AG10803 (cell line): ENCODE measurements at regions not wholly inside any gene's neighbourhood (a gene's known extent, or its start where the extent isn't known, plus 50 kb on each side); places are given as distances from the start of the nearest gene placed in this dataset.
A peak's percentile ranks its signal among the peaks of the same experiment; 100 is the strongest.

ENCODE experiments used
- DNase-seq: peaks from one replicate; pipeline ENCODE4 v3.0.0; 2010; ENCODE audit warnings: low read depth
- H3K4me3 ChIP-seq: 2 replicates; pipeline ENCODE4 v1.5.1; 2011; ENCODE audit warnings: mild to moderate bottlenecking, low read length, control low read depth
- TF ChIP-seq, protein P1 (sequence below): conservative IDR thresholded peaks from 2 replicates; pipeline ENCODE4 v1.5.1; 2011; ENCODE audit warnings: mild to moderate bottlenecking, low read length, control low read depth, inconsistent platforms

DNA sequence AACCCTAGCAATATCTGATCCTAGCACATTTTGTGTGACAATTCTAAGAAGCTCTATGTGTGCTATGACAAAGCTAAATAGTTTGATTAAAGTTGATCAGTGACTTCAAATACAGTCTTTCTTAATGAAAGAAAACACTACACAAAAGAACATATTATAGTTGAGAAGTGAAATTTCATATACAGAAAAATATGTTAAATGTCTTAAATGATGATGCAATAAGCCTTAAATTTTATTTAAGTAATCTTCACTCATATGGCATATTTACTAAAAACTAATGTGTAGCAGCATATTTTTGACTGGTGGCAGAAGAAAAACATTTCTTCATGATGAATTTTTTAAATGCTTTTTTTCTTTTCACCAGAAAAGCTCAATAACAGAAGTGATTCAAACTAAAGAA, 485.5 kb downstream of the TUSC7 start:
- no peak for DNase-seq
- TF ChIP-seq, protein P1, sequence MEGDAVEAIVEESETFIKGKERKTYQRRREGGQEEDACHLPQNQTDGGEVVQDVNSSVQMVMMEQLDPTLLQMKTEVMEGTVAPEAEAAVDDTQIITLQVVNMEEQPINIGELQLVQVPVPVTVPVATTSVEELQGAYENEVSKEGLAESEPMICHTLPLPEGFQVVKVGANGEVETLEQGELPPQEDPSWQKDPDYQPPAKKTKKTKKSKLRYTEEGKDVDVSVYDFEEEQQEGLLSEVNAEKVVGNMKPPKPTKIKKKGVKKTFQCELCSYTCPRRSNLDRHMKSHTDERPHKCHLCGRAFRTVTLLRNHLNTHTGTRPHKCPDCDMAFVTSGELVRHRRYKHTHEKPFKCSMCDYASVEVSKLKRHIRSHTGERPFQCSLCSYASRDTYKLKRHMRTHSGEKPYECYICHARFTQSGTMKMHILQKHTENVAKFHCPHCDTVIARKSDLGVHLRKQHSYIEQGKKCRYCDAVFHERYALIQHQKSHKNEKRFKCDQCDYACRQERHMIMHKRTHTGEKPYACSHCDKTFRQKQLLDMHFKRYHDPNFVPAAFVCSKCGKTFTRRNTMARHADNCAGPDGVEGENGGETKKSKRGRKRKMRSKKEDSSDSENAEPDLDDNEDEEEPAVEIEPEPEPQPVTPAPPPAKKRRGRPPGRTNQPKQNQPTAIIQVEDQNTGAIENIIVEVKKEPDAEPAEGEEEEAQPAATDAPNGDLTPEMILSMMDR: no peak
- no peak overlapping the region for H3K4me3 ChIP-seq

DNA sequence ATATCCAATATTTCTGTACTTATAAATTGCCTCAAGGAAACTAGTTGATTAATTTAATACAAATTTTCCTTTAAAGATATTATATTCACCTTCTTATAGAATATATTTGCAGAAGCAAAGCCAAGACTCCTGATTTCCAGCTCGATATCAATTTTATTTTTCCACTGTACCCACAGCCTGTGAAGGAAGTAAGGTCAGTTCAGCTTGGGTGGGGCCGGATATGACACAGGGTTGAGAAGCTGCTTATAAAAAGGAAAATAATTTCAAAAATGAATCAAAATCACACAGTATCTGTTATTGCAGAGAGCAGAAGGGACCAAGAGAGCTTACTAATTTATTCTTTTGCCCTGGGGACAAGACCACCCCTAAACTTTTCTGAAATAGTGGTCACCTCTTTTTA, 491.4 kb downstream of the TUSC7 start:
- no peak overlapping the region for H3K4me3 ChIP-seq
- no peak for DNase-seq
- TF ChIP-seq, protein P1: no peak

DNA sequence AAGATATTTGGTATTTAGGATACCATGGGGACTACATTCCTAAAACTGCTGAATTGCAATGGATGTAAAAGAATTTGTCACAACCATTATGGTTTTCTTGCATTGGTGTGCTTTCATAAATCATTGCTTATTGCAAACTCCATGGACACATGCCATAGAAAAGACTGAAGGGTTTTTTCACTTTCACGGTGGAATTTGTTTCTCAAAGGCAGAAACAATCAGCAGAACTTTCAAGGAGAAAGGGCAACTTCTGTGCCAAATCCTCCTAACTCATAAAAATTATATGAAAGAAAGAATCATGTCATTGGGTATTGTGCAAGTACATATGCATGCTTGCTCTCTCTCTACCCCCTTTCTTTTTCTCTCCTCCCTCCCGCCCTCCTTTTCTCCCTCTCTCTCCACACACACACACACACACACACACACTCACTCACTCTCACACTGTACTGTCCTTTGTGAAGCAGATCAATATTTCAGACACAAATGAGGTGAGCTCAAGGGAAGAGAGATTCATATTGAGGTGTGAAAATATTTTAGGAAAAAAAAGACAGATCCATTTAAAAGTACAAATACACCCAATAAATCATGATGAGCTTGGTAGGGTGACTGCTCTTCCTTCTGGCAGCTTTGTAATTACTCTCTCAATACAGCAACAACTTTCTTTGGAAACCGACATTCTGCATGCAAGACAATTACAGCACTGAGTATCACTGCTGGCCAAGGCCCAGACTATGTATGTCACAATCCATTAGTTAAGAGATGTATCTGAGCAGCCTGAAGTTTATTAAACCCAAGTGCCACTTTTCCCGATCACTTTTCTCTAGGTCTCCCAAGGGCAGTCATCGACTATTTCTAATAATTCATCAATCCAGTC, 492.6 kb downstream of the TUSC7 start:
- TF ChIP-seq, protein P1: no peak
- H3K4me3 ChIP-seq: no peak overlapping the region
- DNase-seq: peak; percentile 3

DNA sequence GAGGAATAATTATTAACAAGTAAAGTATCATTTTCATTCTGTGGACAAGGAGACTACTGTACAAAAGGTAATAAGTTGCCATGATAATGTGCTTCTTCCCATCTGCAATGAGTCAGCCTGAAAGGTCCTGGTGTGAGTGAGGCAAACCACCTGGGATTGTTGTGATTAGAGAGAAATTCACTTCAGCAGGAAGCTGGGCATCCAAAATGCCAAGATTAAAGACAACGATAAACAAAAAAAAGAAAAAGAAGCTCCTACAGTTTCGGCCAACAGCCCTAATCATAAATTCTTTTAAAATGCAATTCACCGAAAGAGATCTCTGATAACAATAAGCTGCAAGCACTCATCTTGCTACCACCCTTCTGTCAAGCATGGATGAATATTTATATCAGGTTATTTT, 507.8 kb downstream of the TUSC7 start:
- DNase-seq: no peak
- no peak overlapping the region for H3K4me3 ChIP-seq

DNA sequence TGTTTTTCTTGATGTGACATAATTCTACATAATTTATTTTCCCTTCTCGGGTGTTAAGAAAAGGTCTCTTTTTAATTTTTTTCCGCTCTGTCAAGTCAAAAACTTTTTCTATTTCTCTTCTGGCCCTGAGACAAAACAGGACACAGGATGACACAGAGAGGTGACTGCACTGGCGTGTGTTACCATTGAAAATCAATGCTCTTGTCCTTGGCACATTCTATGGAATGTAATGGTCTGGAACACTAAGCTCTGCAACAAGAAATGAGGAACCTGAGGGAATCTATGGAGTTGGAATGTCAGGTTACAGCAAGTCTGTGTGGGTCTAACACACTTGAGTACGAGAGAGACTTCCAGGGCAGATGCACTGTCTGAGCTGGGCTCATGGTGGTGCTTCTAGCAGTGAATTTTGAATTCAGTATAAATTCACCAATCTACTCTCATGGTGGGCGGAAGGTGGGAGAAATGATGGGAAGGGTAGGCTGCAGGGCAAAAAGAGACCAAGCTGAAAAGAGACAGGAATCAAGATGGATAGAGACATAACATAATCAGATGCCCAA, 508.3 kb downstream of the TUSC7 start:
- TF ChIP-seq, protein P1: no peak
- no peak overlapping the region for H3K4me3 ChIP-seq

More for the DNA sequence above, 507.8 kb downstream of the TUSC7 start:
- TF ChIP-seq, protein P1: no peak

DNA sequence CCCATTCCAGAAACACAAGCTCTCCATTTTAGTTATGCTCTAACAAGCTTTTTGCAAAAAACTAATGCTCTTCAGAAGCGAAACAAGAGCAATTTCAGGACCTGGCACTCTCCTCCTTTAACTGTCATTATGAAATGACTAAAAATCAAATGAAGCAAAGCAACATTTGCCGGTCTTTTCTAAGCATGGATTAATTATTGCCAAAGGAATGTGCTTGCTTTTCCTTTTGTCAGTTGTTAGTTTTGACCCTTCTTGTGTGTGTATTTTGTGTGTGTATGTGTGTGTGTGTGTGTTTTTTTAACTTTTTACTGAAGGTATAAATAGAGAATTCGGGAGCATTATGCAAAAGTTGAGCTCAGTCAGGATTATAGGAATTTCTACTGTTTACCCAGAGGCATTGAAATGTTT, 509.1 kb downstream of the TUSC7 start:
- DNase-seq: no peak
- TF ChIP-seq, protein P1: no peak
- no peak overlapping the region for H3K4me3 ChIP-seq

More for the DNA sequence above, 508.3 kb downstream of the TUSC7 start:
- no peak for DNase-seq

DNA sequence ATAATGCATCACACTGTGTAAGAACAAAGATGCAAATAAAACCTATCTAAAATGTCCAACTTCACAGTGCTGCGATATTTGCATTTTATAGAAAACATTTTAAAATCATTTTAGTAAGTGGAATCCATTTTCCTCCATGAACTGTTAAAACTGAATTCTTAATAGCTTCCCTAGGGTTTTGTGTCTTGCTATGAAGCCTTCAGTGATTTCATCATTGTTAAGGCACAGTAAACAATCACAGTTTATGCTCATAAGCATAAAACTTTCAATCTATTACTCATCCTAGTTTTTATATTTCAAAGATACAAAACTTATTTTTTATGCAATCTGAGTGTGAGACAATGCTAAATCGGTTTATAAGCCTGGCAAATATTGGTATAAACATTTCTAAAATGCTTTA, 509.7 kb downstream of the TUSC7 start:
- H3K4me3 ChIP-seq: no peak overlapping the region
- no peak for DNase-seq
- TF ChIP-seq, protein P1: no peak
